ENCODE measurements at regions not wholly inside any gene's neighbourhood (a gene's known extent, or its start where the extent isn't known, plus 50 kb on each side); places are given as distances from the start of the nearest gene placed in this dataset.

DNA sequence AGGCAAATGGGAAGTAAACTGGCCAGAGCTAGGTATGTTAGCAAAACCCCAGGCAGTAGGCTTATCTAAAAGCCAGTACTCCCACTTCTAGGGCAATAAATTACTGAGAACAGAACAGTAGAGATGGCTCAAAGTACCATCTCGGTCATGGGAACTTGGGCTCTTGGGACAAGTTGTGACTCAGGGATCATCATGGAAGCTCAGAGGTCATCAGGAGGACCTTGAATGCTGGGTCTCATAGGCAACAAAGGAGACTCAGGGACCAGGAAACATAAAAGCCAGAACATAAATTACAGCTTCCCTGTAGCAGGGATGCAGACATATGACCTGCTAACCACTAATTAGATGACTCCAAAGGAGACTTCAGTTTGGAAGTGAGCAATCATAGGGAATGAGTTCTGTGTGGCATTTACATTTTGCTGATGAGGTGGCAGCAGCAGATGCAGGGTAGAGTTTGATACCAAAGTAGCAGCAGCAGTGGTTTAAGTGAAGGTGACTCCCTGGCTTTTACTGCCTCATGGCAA, 97.6 kb upstream of the SCAF11 start:
- Mint-ChIP-seq H3K4me3 (no peak overlapping the region), H3K9me3 (peaks cover 10% of the 10 kb centered on the region), H3K36me3 (ENCODE audit: low read depth) (peaks cover 2% of the 10 kb centered on the region), H3K4me1 (peaks cover 15% of the 10 kb centered on the region), H3K27me3 (no peaks in the 10 kb centered on the region), H3K27ac (no peak overlapping the region)
- ATAC-seq (ENCODE audit: low read depth), result no peak
- CTCF ChIA-PET, result no interaction called here
- POLR2A ChIA-PET, result no interaction called here
- no peak for DNase-seq
- no peak for TF ChIP-seq CTCF (IDR thresholded peaks at IDR 0.05)
- intact Hi-C loops (cut with micrococcal nuclease), result no loop called here

GRCh38 chr12:46084666-46085631, 94.6 kb upstream of the SCAF11 start:
- ATAC-seq (ENCODE audit: low read depth), result no peak
- TF ChIP-seq CTCF (IDR thresholded peaks at IDR 0.05), result no peak

GRCh38 chr12:46082490-46083200, 92.3 kb upstream of the SCAF11 start:
- CTCF ChIA-PET, result interaction anchor here (0.6 kb wide), 1 partner anchor 671 kb away, joined by 3 read pairs; no protein-coding TSS in a partner anchor
- no peak for TF ChIP-seq CTCF (IDR thresholded peaks at IDR 0.05)
- no peak overlapping the region for H3K27ac Mint-ChIP-seq
- peaks cover 2% of the 10 kb centered on the region for H3K36me3 Mint-ChIP-seq (ENCODE audit: low read depth)
- no peaks in the 10 kb centered on the region for H3K4me1 Mint-ChIP-seq
- DNase-seq, result no peak
- no peak for ATAC-seq (ENCODE audit: low read depth)
- H3K9me3 Mint-ChIP-seq, result peaks cover 17% of the 10 kb centered on the region
- no peaks in the 10 kb centered on the region for H3K27me3 Mint-ChIP-seq
- POLR2A ChIA-PET, result interaction anchor here (0.6 kb wide), 1 partner anchor 42 kb away, joined by 3 read pairs; no protein-coding TSS in a partner anchor
- no peak overlapping the region for H3K4me3 Mint-ChIP-seq
- intact Hi-C loops (cut with micrococcal nuclease), result no loop called here

More at GRCh38 chr12:46084666-46085631, 94.6 kb upstream of the SCAF11 start:
- POLR2A ChIA-PET, result interaction anchor here (0.5 kb wide), 1 partner anchor 59 kb away, joined by 8 read pairs; no protein-coding TSS in a partner anchor
- Mint-ChIP-seq H3K36me3 (ENCODE audit: low read depth) (peaks cover 2% of the 10 kb centered on the region), H3K27ac (no peak overlapping the region), H3K4me3 (no peak overlapping the region), H3K9me3 (peaks cover 7% of the 10 kb centered on the region), H3K27me3 (no peaks in the 10 kb centered on the region), H3K4me1 (peaks cover 9% of the 10 kb centered on the region)
- DNase-seq, result no peak
- intact Hi-C loops (cut with micrococcal nuclease), result no loop called here
- CTCF ChIA-PET, result no interaction called here

DNA sequence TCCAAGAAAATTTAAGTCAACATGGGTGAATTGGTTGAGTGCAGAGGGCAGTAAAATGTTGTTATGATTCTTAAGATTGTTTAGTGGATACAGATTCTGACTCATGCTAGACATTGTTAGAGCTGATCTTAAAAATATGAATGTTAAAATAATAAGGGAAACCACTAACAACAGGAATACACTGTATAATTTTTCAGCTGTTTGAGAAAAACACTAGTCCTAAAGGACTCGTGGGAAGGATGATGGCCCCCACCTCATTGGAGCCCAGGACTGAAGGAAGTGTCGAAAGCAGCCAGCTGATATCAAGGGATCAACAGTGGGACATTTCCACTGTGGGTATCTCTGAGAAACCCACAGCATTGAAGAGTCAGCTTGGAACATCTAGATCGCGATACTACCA, 82.9 kb upstream of the SCAF11 start:
- H3K36me3 Mint-ChIP-seq (ENCODE audit: low read depth), result no peaks in the 10 kb centered on the region
- peaks cover 7% of the 10 kb centered on the region for H3K4me1 Mint-ChIP-seq
- ChIA-PET POLR2A (interaction anchor here (0.6 kb wide), 1 partner anchor 1735 kb away, joined by 3 read pairs; no protein-coding TSS in a partner anchor), CTCF (interaction anchor here (1.1 to 5.2 kb wide), 7 partner anchors 17 to 947 kb away, joined by 3 to 52 read pairs (median 4); no protein-coding TSS in a partner anchor)
- no peak for TF ChIP-seq CTCF (IDR thresholded peaks at IDR 0.05)
- intact Hi-C loops (cut with micrococcal nuclease), result loop anchor here (2.0 kb wide), 2 partner anchors 35 to 79 kb away; no protein-coding TSS in a partner anchor
- ATAC-seq (ENCODE audit: low read depth) (no peak), DNase-seq (no peak)
- no peak overlapping the region for H3K4me3 Mint-ChIP-seq
- H3K27ac Mint-ChIP-seq, result no peak overlapping the region
- H3K9me3 Mint-ChIP-seq, result peaks cover 4% of the 10 kb centered on the region
- H3K27me3 Mint-ChIP-seq, result peaks cover 4% of the 10 kb centered on the region
